ENCODE measurements at regions not wholly inside any gene's neighbourhood (a gene's known extent, or its start where the extent isn't known, plus 50 kb on each side); places are given as distances from the start of the nearest gene placed in this dataset.

GRCh38 chr5:88045931-88046461 is 222.6 kb downstream of the TMEM161B start:
- no peaks in the 10 kb centered on the region for H3K36me3 ChIP-seq
- TF ChIP-seq, protein P1, sequence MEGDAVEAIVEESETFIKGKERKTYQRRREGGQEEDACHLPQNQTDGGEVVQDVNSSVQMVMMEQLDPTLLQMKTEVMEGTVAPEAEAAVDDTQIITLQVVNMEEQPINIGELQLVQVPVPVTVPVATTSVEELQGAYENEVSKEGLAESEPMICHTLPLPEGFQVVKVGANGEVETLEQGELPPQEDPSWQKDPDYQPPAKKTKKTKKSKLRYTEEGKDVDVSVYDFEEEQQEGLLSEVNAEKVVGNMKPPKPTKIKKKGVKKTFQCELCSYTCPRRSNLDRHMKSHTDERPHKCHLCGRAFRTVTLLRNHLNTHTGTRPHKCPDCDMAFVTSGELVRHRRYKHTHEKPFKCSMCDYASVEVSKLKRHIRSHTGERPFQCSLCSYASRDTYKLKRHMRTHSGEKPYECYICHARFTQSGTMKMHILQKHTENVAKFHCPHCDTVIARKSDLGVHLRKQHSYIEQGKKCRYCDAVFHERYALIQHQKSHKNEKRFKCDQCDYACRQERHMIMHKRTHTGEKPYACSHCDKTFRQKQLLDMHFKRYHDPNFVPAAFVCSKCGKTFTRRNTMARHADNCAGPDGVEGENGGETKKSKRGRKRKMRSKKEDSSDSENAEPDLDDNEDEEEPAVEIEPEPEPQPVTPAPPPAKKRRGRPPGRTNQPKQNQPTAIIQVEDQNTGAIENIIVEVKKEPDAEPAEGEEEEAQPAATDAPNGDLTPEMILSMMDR (IDR thresholded peaks at IDR 0.05) = no peak
- TF ChIP-seq EP300 (IDR thresholded peaks at IDR 0.05) (no peak), POLR2AphosphoS5 (IDR thresholded peaks at IDR 0.05) (no peak), POLR2A (IDR thresholded peaks at IDR 0.05) (no peak)
- no peak overlapping the region for H3K27ac ChIP-seq
- H3K4me3 ChIP-seq = no peak overlapping the region
- H3K9me3 ChIP-seq = no peaks in the 10 kb centered on the region
- H3K4me1 ChIP-seq = no peaks in the 10 kb centered on the region
- no peaks in the 10 kb centered on the region for H3K27me3 ChIP-seq
- intact Hi-C loops (cut with DNase I) = no loop called here
- 63 to 74% methylated on average over 4 of the region's 4 CpGs for WGBS, 2 donors
- DNase-seq = no peak

DNA sequence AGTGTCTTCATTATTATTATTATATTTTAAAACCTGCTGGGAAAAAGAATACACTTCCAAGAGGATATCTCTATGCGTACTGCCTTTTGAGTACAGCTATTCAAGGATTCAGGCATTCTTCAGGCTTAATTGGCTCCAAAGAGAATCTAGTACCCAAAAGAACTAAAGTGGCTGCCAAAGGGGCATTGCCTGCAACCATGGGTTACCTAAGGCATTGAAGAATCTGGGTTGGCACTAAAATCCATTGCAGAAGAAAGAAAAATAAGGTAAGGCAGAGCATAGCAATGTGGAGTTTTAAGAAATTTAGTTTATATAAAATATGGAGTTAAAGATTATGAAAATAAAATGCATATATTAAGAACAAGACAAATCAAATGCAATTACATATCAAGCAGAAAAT is 223.5 kb downstream of the TMEM161B start:
- no peak for DNase-seq
- Histone ChIP-seq H3K36me3 (no peaks in the 10 kb centered on the region), H3K4me3 (no peak overlapping the region), H3K4me1 (no peaks in the 10 kb centered on the region), H3K27me3 (no peaks in the 10 kb centered on the region), H3K9me3 (no peaks in the 10 kb centered on the region), H3K27ac (no peak overlapping the region)
- TF ChIP-seq EP300 (IDR thresholded peaks at IDR 0.05) = no peak
- no peak for TF ChIP-seq POLR2AphosphoS5 (IDR thresholded peaks at IDR 0.05)
- no peak for TF ChIP-seq POLR2A (IDR thresholded peaks at IDR 0.05)
- TF ChIP-seq, protein P1 (IDR thresholded peaks at IDR 0.05) = no peak
- 0 to 62% methylated on average over 1 of the region's 1 CpG for WGBS, 2 donors
- intact Hi-C loops (cut with DNase I) = no loop called here

GRCh38 chr5:88034520-88034919 is 234.1 kb downstream of the TMEM161B start:
- no peaks in the 10 kb centered on the region for H3K4me1 ChIP-seq
- H3K9me3 ChIP-seq = peaks cover 0 to 2% (median 0%) of the 10 kb centered on the region in 4 donors
- H3K4me3 ChIP-seq = no peak overlapping the region
- TF ChIP-seq EP300 (IDR thresholded peaks at IDR 0.05) (no peak), POLR2A (IDR thresholded peaks at IDR 0.05) (no peak), POLR2AphosphoS5 (IDR thresholded peaks at IDR 0.05) (no peak)
- TF ChIP-seq, protein P1 (IDR thresholded peaks at IDR 0.05) = no peak
- no peak for DNase-seq
- intact Hi-C loops (cut with DNase I) = no loop called here
- H3K27ac ChIP-seq = no peak overlapping the region
- WGBS, 2 donors = 36 to 49% methylated on average over 1 of the region's 1 CpG
- no peaks in the 10 kb centered on the region for H3K27me3 ChIP-seq
- no peaks in the 10 kb centered on the region for H3K36me3 ChIP-seq

DNA sequence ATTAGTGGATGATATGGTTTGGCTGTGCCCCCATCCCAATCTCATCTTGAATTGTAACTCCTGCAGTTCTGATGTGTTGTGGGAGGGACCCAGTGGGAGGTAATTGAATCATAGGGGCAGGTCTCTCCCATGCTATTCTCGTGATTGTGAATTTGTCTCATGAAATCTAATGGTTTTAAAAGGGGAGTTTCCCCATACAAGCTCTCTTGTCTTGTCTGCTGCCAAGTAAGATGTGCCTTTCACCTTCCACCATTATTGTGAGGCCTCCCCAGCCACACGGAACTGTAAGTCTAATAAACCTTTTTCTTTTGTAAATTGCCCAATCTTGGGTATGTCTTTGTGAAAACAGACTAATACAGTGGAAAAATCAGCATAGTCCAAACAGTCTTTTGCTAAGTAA is 235.5 kb downstream of the TMEM161B start:
- no peaks in the 10 kb centered on the region for H3K4me1 ChIP-seq
- H3K36me3 ChIP-seq = no peaks in the 10 kb centered on the region
- no peak for DNase-seq
- intact Hi-C loops (cut with DNase I) = no loop called here
- H3K9me3 ChIP-seq = no peaks in the 10 kb centered on the region
- WGBS, 2 donors = 41 to 60% methylated on average over 2 of the region's 2 CpGs
- H3K27me3 ChIP-seq = no peaks in the 10 kb centered on the region
- TF ChIP-seq EP300 (IDR thresholded peaks at IDR 0.05) = no peak
- TF ChIP-seq, protein P1 (IDR thresholded peaks at IDR 0.05) = no peak
- no peak for TF ChIP-seq POLR2A (IDR thresholded peaks at IDR 0.05)
- no peak for TF ChIP-seq POLR2AphosphoS5 (IDR thresholded peaks at IDR 0.05)
- H3K27ac ChIP-seq = no peak overlapping the region
- no peak overlapping the region for H3K4me3 ChIP-seq

DNA sequence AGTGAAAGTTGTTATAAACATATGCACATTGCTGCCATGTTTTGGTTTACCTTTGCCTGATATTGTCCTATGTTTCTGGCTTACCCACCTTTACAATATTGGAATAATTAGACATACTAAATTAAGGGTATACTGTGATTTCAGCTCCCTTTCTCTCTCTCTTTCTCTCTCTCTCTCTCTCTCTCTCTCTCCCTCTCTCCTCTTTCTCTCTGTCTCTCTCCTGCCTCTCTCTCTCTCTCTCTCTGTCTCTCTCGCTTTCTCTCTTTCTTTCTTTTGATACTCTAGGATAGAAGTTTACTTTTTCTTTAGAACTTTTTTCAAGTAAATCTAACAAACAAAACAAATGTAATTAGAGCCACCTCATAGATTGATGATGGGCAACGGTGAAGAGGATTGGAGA is 239.6 kb downstream of the TMEM161B start:
- no peak for DNase-seq
- intact Hi-C loops (cut with DNase I) = no loop called here
- Histone ChIP-seq H3K4me1 (peaks cover 0 to 3% (median 0%) of the 10 kb centered on the region in 4 donors), H3K27ac (no peak overlapping the region), H3K9me3 (no peaks in the 10 kb centered on the region), H3K36me3 (no peaks in the 10 kb centered on the region), H3K27me3 (no peaks in the 10 kb centered on the region), H3K4me3 (no peak overlapping the region)
- TF ChIP-seq, protein P1 (IDR thresholded peaks at IDR 0.05) = no peak
- TF ChIP-seq POLR2AphosphoS5 (IDR thresholded peaks at IDR 0.05) (no peak), POLR2A (IDR thresholded peaks at IDR 0.05) (no peak), EP300 (IDR thresholded peaks at IDR 0.05) (no peak)
- WGBS, 2 donors = 89 to 93% methylated on average over 2 of the region's 2 CpGs

Measured in sigmoid colon (tissue), 6 donors.